DMS79 treated with DMSO at 0.1 percent for 48 hours (cell line): ENCODE measurements at regions not wholly inside any gene's neighbourhood (a gene's known extent, or its start where the extent isn't known, plus 50 kb on each side); places are given as distances from the start of the nearest gene placed in this dataset.

ENCODE experiments used
- DNase-seq: peaks from one replicate; lab custom pipeline; 2025; lab: John Stamatoyannopoulos, UW

GRCh38 chr20:4600308-4601014 lies 85.8 kb upstream of the PRNP start:
- no peak for DNase-seq

GRCh38 chr20:4597215-4597614 lies 89.0 kb upstream of the PRNP start:
- DNase-seq = no peak

GRCh38 chr20:4593149-4593525 lies 93.1 kb upstream of the PRNP start:
- DNase-seq = no peak

GRCh38 chr20:4592316-4593148 lies 93.7 kb upstream of the PRNP start:
- DNase-seq = peak; percentile 22

GRCh38 chr20:4591975-4592315 lies 94.3 kb upstream of the PRNP start:
- DNase-seq = no peak

- DNase-seq = no peak
Measured at GRCh38 chr20:4585758-4586157, 100.5 kb upstream of the PRNP start.

- DNase-seq = no peak
Measured at GRCh38 chr20:4585104-4585753, 101.0 kb upstream of the PRNP start.

- DNase-seq = no peak
Measured at GRCh38 chr20:4584510-4584909, 101.7 kb upstream of the PRNP start.

- no peak for DNase-seq
Measured at GRCh38 chr20:4581838-4582237, 104.4 kb upstream of the PRNP start.

- no peak for DNase-seq
Measured at GRCh38 chr20:4578375-4578774, 107.9 kb upstream of the PRNP start.

- no peak for DNase-seq
Measured at GRCh38 chr20:4574356-4574690, 111.9 kb upstream of the PRNP start.

- DNase-seq = no peak
Measured at GRCh38 chr20:4573564-4574355, 112.5 kb upstream of the PRNP start.

- no peak for DNase-seq
Measured at GRCh38 chr20:4571759-4572531, 114.3 kb upstream of the PRNP start.

GRCh38 chr20:4569865-4570264 lies 116.4 kb upstream of the PRNP start:
- DNase-seq = peak; percentile 0

GRCh38 chr20:4569092-4569491 lies 117.2 kb upstream of the PRNP start:
- DNase-seq = no peak

GRCh38 chr20:4568361-4568959 lies 117.8 kb upstream of the PRNP start:
- no peak for DNase-seq

- no peak for DNase-seq
Measured at GRCh38 chr20:4567170-4567569, 119.1 kb upstream of the PRNP start.

GRCh38 chr20:4563534-4563933 lies 122.7 kb upstream of the PRNP start:
- no peak for DNase-seq

GRCh38 chr20:4563031-4563430 lies 123.2 kb upstream of the PRNP start:
- no peak for DNase-seq

- no peak for DNase-seq
Measured at GRCh38 chr20:4560667-4561066, 125.6 kb upstream of the PRNP start.

- DNase-seq = no peak
Measured at GRCh38 chr20:4559906-4560305, 126.3 kb upstream of the PRNP start.
